ENCODE measurements at regions not wholly inside any gene's neighbourhood (a gene's known extent, or its start where the extent isn't known, plus 50 kb on each side); places are given as distances from the start of the nearest gene placed in this dataset.

GRCh38 chr12:13316587-13317246 lies 120.2 kb downstream of the EMP1 start:
- no peaks in the 10 kb centered on the region for H3K4me1 Mint-ChIP-seq (ENCODE audit: low read depth)
- no peak overlapping the region for H3K27ac Mint-ChIP-seq
- no peak for DNase-seq (ENCODE audit: low spot score)
- H3K27me3 Mint-ChIP-seq (ENCODE audit: low read depth): peaks cover 10% of the 10 kb centered on the region
- H3K4me3 Mint-ChIP-seq: no peak overlapping the region
- H3K36me3 Mint-ChIP-seq (ENCODE audit: low read depth): no peaks in the 10 kb centered on the region
- H3K9me3 Mint-ChIP-seq: no peaks in the 10 kb centered on the region

- DNase-seq (ENCODE audit: low spot score): no peak
- Mint-ChIP-seq H3K4me1 (ENCODE audit: low read depth) (no peaks in the 10 kb centered on the region), H3K27ac (no peak overlapping the region), H3K36me3 (ENCODE audit: low read depth) (no peaks in the 10 kb centered on the region), H3K9me3 (no peaks in the 10 kb centered on the region), H3K4me3 (no peak overlapping the region), H3K27me3 (ENCODE audit: low read depth) (peaks cover 10% of the 10 kb centered on the region)
Observed at GRCh38 chr12:13313886-13314285, 117.4 kb downstream of the EMP1 start.

- H3K36me3 Mint-ChIP-seq (ENCODE audit: low read depth): no peaks in the 10 kb centered on the region
- peaks cover 7% of the 10 kb centered on the region for H3K27me3 Mint-ChIP-seq (ENCODE audit: low read depth)
- H3K4me1 Mint-ChIP-seq (ENCODE audit: low read depth): no peaks in the 10 kb centered on the region
- DNase-seq (ENCODE audit: low spot score): no peak
- no peak overlapping the region for H3K27ac Mint-ChIP-seq
- H3K4me3 Mint-ChIP-seq: no peak overlapping the region
- H3K9me3 Mint-ChIP-seq: no peaks in the 10 kb centered on the region
Observed at GRCh38 chr12:13311551-13311950, 115.0 kb downstream of the EMP1 start.

- DNase-seq (ENCODE audit: low spot score): no peak
- Mint-ChIP-seq H3K36me3 (ENCODE audit: low read depth) (no peaks in the 10 kb centered on the region), H3K4me1 (ENCODE audit: low read depth) (no peaks in the 10 kb centered on the region), H3K27me3 (ENCODE audit: low read depth) (peaks cover 9% of the 10 kb centered on the region), H3K27ac (no peak overlapping the region), H3K9me3 (no peaks in the 10 kb centered on the region), H3K4me3 (no peak overlapping the region)
Observed at GRCh38 chr12:13307143-13307816, 110.8 kb downstream of the EMP1 start.

GRCh38 chr12:13304924-13305323 lies 108.4 kb downstream of the EMP1 start:
- Mint-ChIP-seq H3K4me3 (no peak overlapping the region), H3K27me3 (ENCODE audit: low read depth) (peaks cover 4% of the 10 kb centered on the region), H3K4me1 (ENCODE audit: low read depth) (no peaks in the 10 kb centered on the region), H3K27ac (no peak overlapping the region), H3K36me3 (ENCODE audit: low read depth) (no peaks in the 10 kb centered on the region), H3K9me3 (no peaks in the 10 kb centered on the region)
- no peak for DNase-seq (ENCODE audit: low spot score)

- H3K9me3 Mint-ChIP-seq: no peaks in the 10 kb centered on the region
- H3K4me3 Mint-ChIP-seq: no peak overlapping the region
- H3K27me3 Mint-ChIP-seq (ENCODE audit: low read depth): peaks cover 4% of the 10 kb centered on the region
- H3K36me3 Mint-ChIP-seq (ENCODE audit: low read depth): no peaks in the 10 kb centered on the region
- H3K27ac Mint-ChIP-seq: no peak overlapping the region
- H3K4me1 Mint-ChIP-seq (ENCODE audit: low read depth): no peaks in the 10 kb centered on the region
- no peak for DNase-seq (ENCODE audit: low spot score)
Observed at GRCh38 chr12:13299457-13299856, 102.9 kb downstream of the EMP1 start.

- no peak for DNase-seq (ENCODE audit: low spot score)
- H3K4me3 Mint-ChIP-seq: no peak overlapping the region
- H3K27ac Mint-ChIP-seq: no peak overlapping the region
- H3K4me1 Mint-ChIP-seq (ENCODE audit: low read depth): no peaks in the 10 kb centered on the region
- no peaks in the 10 kb centered on the region for H3K9me3 Mint-ChIP-seq
- no peaks in the 10 kb centered on the region for H3K36me3 Mint-ChIP-seq (ENCODE audit: low read depth)
- H3K27me3 Mint-ChIP-seq (ENCODE audit: low read depth): no peaks in the 10 kb centered on the region
Observed at GRCh38 chr12:13293096-13293495, 96.6 kb downstream of the EMP1 start.

GRCh38 chr12:13289653-13290289 lies 93.2 kb downstream of the EMP1 start:
- H3K4me1 Mint-ChIP-seq (ENCODE audit: low read depth): no peaks in the 10 kb centered on the region
- H3K27ac Mint-ChIP-seq: no peak overlapping the region
- no peaks in the 10 kb centered on the region for H3K27me3 Mint-ChIP-seq (ENCODE audit: low read depth)
- no peaks in the 10 kb centered on the region for H3K9me3 Mint-ChIP-seq
- H3K4me3 Mint-ChIP-seq: no peak overlapping the region
- H3K36me3 Mint-ChIP-seq (ENCODE audit: low read depth): no peaks in the 10 kb centered on the region
- DNase-seq (ENCODE audit: low spot score): no peak

GRCh38 chr12:13288937-13289652 lies 92.6 kb downstream of the EMP1 start:
- no peak for DNase-seq (ENCODE audit: low spot score)
- Mint-ChIP-seq H3K9me3 (no peaks in the 10 kb centered on the region), H3K27ac (no peak overlapping the region), H3K36me3 (ENCODE audit: low read depth) (no peaks in the 10 kb centered on the region), H3K4me3 (no peak overlapping the region), H3K27me3 (ENCODE audit: low read depth) (no peaks in the 10 kb centered on the region), H3K4me1 (ENCODE audit: low read depth) (no peaks in the 10 kb centered on the region)

GRCh38 chr12:13288501-13288900 lies 92.0 kb downstream of the EMP1 start:
- H3K36me3 Mint-ChIP-seq (ENCODE audit: low read depth): no peaks in the 10 kb centered on the region
- no peaks in the 10 kb centered on the region for H3K9me3 Mint-ChIP-seq
- no peak overlapping the region for H3K27ac Mint-ChIP-seq
- H3K4me3 Mint-ChIP-seq: no peak overlapping the region
- no peak for DNase-seq (ENCODE audit: low spot score)
- no peaks in the 10 kb centered on the region for H3K4me1 Mint-ChIP-seq (ENCODE audit: low read depth)
- no peaks in the 10 kb centered on the region for H3K27me3 Mint-ChIP-seq (ENCODE audit: low read depth)

GRCh38 chr12:13283867-13284266 lies 87.3 kb downstream of the EMP1 start:
- DNase-seq (ENCODE audit: low spot score): no peak
- H3K9me3 Mint-ChIP-seq: no peaks in the 10 kb centered on the region
- H3K27ac Mint-ChIP-seq: no peak overlapping the region
- H3K4me3 Mint-ChIP-seq: no peak overlapping the region
- H3K4me1 Mint-ChIP-seq (ENCODE audit: low read depth): no peaks in the 10 kb centered on the region
- peaks cover 4% of the 10 kb centered on the region for H3K27me3 Mint-ChIP-seq (ENCODE audit: low read depth)
- H3K36me3 Mint-ChIP-seq (ENCODE audit: low read depth): no peaks in the 10 kb centered on the region

GRCh38 chr12:13282861-13283260 lies 86.3 kb downstream of the EMP1 start:
- Mint-ChIP-seq H3K27ac (no peak overlapping the region), H3K4me1 (ENCODE audit: low read depth) (no peaks in the 10 kb centered on the region), H3K9me3 (no peaks in the 10 kb centered on the region), H3K4me3 (no peak overlapping the region), H3K27me3 (ENCODE audit: low read depth) (peaks cover 7% of the 10 kb centered on the region), H3K36me3 (ENCODE audit: low read depth) (no peaks in the 10 kb centered on the region)
- DNase-seq (ENCODE audit: low spot score): no peak

GRCh38 chr12:13278249-13278787 lies 81.8 kb downstream of the EMP1 start:
- Mint-ChIP-seq H3K36me3 (ENCODE audit: low read depth) (no peaks in the 10 kb centered on the region), H3K4me1 (ENCODE audit: low read depth) (no peaks in the 10 kb centered on the region), H3K4me3 (no peak overlapping the region), H3K27ac (no peak overlapping the region), H3K27me3 (ENCODE audit: low read depth) (peaks cover 18% of the 10 kb centered on the region), H3K9me3 (no peaks in the 10 kb centered on the region)
- DNase-seq (ENCODE audit: low spot score): peak; percentile 40

GRCh38 chr12:13277293-13277692 lies 80.8 kb downstream of the EMP1 start:
- Mint-ChIP-seq H3K36me3 (ENCODE audit: low read depth) (no peaks in the 10 kb centered on the region), H3K27me3 (ENCODE audit: low read depth) (peaks cover 23% of the 10 kb centered on the region), H3K4me3 (no peak overlapping the region), H3K4me1 (ENCODE audit: low read depth) (no peaks in the 10 kb centered on the region), H3K27ac (no peak overlapping the region), H3K9me3 (no peaks in the 10 kb centered on the region)
- no peak for DNase-seq (ENCODE audit: low spot score)
